AG09309 (cell line): ENCODE measurements at regions not wholly inside any gene's neighbourhood (a gene's known extent, or its start where the extent isn't known, plus 50 kb on each side); places are given as distances from the start of the nearest gene placed in this dataset.
"Not testable (repeated sequence)": the region's sequence is repeated elsewhere in the genome, so short reads cannot be mapped to it uniquely, and the experiment has no call there.

ENCODE experiments used
- DNase-seq: peaks from one replicate; pipeline ENCODE4 v3.0.0-alpha.2; 2010; ENCODE audit warnings: low read depth
- H3K4me3 ChIP-seq: 2 replicates; pipeline ENCODE4 v1.5.1; 2011; ENCODE audit warnings: mild to moderate bottlenecking, low read depth, low read length, moderate library complexity; ENCODE audit not compliant: control insufficient read depth
- CTCF ChIP-seq: IDR thresholded peaks from 2 replicates; pipeline ENCODE4 v1.5.1; 2011; ENCODE audit warnings: mild to moderate bottlenecking, low read depth, low read length, inconsistent platforms; ENCODE audit not compliant: insufficient read depth, control insufficient read depth; ENCODE audit errors: missing control alignments

- DNase-seq = no peak
These were observed 181.6 kb upstream of the SOX14 start for GRCh38 chr3:137582484-137582883.

GRCh38 chr3:137583256-137583655 is 180.9 kb upstream of the SOX14 start:
- DNase-seq = no peak
- no peak for TF ChIP-seq CTCF
- no peak overlapping the region for H3K4me3 ChIP-seq

More at GRCh38 chr3:137582484-137582883, 181.6 kb upstream of the SOX14 start:
- H3K4me3 ChIP-seq = no peak overlapping the region
- TF ChIP-seq CTCF = no peak

- no peak overlapping the region for H3K4me3 ChIP-seq
- TF ChIP-seq CTCF = no peak
- no peak for DNase-seq
These were observed 175.2 kb upstream of the SOX14 start for GRCh38 chr3:137588871-137589270.

- H3K4me3 ChIP-seq, DNase-seq: not testable (repeated sequence)
These were observed 168.7 kb upstream of the SOX14 start for GRCh38 chr3:137595415-137595814.

GRCh38 chr3:137610723-137611122 is 153.4 kb upstream of the SOX14 start:
- TF ChIP-seq CTCF = no peak

GRCh38 chr3:137612291-137612690 is 151.8 kb upstream of the SOX14 start:
- no peak for TF ChIP-seq CTCF
- H3K4me3 ChIP-seq = no peak overlapping the region
- no peak for DNase-seq

More at GRCh38 chr3:137610723-137611122, 153.4 kb upstream of the SOX14 start:
- no peak for DNase-seq
- no peak overlapping the region for H3K4me3 ChIP-seq

GRCh38 chr3:137615659-137616418 is 148.3 kb upstream of the SOX14 start:
- no peak for DNase-seq
- no peak for TF ChIP-seq CTCF
- no peak overlapping the region for H3K4me3 ChIP-seq
